GM12891 (cell line): ENCODE measurements at regions not wholly inside any gene's neighbourhood (a gene's known extent, or its start where the extent isn't known, plus 50 kb on each side); places are given as distances from the start of the nearest gene placed in this dataset.

Source experiments
- POLR2A ChIP-seq: IDR thresholded peaks from 2 replicates; pipeline ENCODE4 v1.6.1; 2011; ENCODE audit warnings: low read depth, low read length, control low read depth
- POLR2AphosphoS5 ChIP-seq: IDR thresholded peaks from 2 replicates; pipeline ENCODE4 v1.6.1; 2011; ENCODE audit warnings: low read depth, low read length, control low read depth

DNA sequence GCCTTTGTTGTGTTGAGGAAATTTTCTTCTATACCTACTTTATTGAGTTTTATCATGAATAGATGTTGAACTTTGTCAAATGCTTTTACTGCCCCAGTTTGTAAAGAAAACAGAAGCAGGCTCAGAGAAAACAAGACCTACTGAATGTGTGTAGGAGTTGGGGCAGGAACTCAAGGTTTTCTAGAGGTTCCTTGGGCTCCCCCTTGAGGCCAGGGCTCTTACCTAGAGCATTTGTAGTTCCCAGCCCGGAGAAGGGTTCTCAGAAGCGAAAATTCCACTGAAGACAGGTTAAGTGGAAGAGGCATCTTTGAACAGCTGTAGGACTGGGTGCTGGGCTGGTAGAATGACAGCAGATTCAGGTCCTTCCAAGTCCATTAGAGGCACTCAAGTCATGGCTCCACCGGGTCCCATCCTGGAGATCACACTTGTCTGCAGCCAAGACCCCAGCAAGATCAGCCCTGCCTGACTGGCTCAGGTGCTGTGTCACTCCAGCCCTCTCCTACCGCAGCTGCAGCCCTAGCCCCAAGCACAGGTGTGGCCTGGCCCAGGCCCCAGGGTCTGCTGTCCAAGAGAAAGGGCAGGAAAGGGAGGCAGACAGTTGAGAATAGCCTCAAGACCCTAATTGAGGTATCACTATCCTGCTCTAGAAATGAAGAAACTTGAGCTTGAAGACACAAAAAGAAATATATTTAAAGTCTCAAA lies 425.5 kb downstream of the PCDH20 start:
- no peak for TF ChIP-seq POLR2A
- TF ChIP-seq POLR2AphosphoS5: no peak
